SK-N-MC (cell line): ENCODE measurements at regions not wholly inside any gene's neighbourhood (a gene's known extent, or its start where the extent isn't known, plus 50 kb on each side); places are given as distances from the start of the nearest gene placed in this dataset.

Experiments used
- EZH2 ChIP-seq: fragments of 200-600 bp; sonication (generic); IDR thresholded peaks from one replicate; pipeline ENCODE4 v1.6.1; 2017; ENCODE audit warnings: antibody characterized with exemption
- FOXP2 ChIP-seq: optimal IDR thresholded peaks from 2 replicates; pipeline ENCODE3; 2011; ENCODE audit warnings: mild to moderate bottlenecking, moderate library complexity; ENCODE audit not compliant: insufficient read depth; ENCODE audit errors: extremely low read length, control extremely low read depth
- POLR2AphosphoS5 ChIP-seq: IDR thresholded peaks from 2 replicates; pipeline ENCODE4 v1.6.1; 2012; ENCODE audit warnings: mild to moderate bottlenecking, low read depth, low read length, borderline replicate concordance

- no peak for TF ChIP-seq EZH2
- TF ChIP-seq POLR2AphosphoS5, result no peak
- TF ChIP-seq FOXP2, result no peak
Observed at GRCh38 chr4:74627093-74627492, 167.2 kb downstream of the BTC start.
